ENCODE measurements at regions not wholly inside any gene's neighbourhood (a gene's known extent, or its start where the extent isn't known, plus 50 kb on each side); places are given as distances from the start of the nearest gene placed in this dataset.

- no peak overlapping the region for H3K4me2 ChIP-seq (ENCODE audit: low read depth, low read length)
- no peaks in the 10 kb centered on the region for H3K4me1 ChIP-seq (ENCODE audit: low read length)
- no peaks in the 10 kb centered on the region for H3K9me3 ChIP-seq (replicated peaks; ENCODE audit: insufficient read depth, low read length)
- H3K9me2 ChIP-seq (replicated peaks; ENCODE audit: insufficient read depth, low read length): no peaks in the 10 kb centered on the region
- DNase-seq: no peak
- H3F3A ChIP-seq (ENCODE audit: insufficient read depth, low read length): no peaks in the 10 kb centered on the region
- H3K9ac ChIP-seq (ENCODE audit: low read length): no peak overlapping the region
- H3K27me3 ChIP-seq (replicated peaks; ENCODE audit: insufficient read depth, low read length): no peaks in the 10 kb centered on the region
- H4K20me1 ChIP-seq (ENCODE audit: insufficient read depth, low read length): no peaks in the 10 kb centered on the region
- no peaks in the 10 kb centered on the region for H3K36me3 ChIP-seq (replicated peaks; ENCODE audit: insufficient read depth, low read length)
- no peak overlapping the region for H3K4me3 ChIP-seq (ENCODE audit: low read length)
- H3K27ac ChIP-seq (ENCODE audit: low read length): no peak overlapping the region
- TF ChIP-seq, protein P1, sequence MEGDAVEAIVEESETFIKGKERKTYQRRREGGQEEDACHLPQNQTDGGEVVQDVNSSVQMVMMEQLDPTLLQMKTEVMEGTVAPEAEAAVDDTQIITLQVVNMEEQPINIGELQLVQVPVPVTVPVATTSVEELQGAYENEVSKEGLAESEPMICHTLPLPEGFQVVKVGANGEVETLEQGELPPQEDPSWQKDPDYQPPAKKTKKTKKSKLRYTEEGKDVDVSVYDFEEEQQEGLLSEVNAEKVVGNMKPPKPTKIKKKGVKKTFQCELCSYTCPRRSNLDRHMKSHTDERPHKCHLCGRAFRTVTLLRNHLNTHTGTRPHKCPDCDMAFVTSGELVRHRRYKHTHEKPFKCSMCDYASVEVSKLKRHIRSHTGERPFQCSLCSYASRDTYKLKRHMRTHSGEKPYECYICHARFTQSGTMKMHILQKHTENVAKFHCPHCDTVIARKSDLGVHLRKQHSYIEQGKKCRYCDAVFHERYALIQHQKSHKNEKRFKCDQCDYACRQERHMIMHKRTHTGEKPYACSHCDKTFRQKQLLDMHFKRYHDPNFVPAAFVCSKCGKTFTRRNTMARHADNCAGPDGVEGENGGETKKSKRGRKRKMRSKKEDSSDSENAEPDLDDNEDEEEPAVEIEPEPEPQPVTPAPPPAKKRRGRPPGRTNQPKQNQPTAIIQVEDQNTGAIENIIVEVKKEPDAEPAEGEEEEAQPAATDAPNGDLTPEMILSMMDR (IDR thresholded peaks at IDR 0.05; ENCODE audit: low read length): no peak
- TF ChIP-seq EZH2 (optimal IDR thresholded peaks at IDR 0.05; ENCODE audit: low read depth, low read length) (no peak), EZH2phosphoT487 (IDR thresholded peaks at IDR 0.05; ENCODE audit: low read length) (no peak)
- H3K79me2 ChIP-seq (ENCODE audit: low read length): no peaks in the 10 kb centered on the region
- H2AFZ ChIP-seq (ENCODE audit: low read length): no peak overlapping the region
Measured at GRCh38 chr2:15704086-15704787, 112.6 kb downstream of the DDX1 start.

DNA sequence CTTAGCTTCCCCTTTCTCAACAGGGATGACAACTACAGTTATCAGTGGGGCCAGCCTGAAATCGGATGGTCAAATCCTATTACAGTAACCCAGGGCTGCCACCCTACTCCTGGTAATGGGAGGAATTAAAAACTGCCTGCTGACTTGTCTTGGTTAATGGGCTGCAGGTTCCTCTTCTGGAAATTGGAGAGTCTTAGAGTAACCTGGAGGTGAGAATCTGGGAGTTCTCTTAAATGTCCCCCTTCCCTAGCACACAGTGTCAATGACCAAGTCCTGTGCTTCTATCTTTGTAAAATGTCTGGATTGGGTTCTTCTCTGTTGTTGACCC, 113.1 kb downstream of the DDX1 start:
- no peak overlapping the region for H3K9ac ChIP-seq (ENCODE audit: low read length)

GRCh38 chr2:15705310-15705709, 113.6 kb downstream of the DDX1 start:
- Histone ChIP-seq H3K4me3 (ENCODE audit: low read length) (no peak overlapping the region), H3K27ac (ENCODE audit: low read length) (no peak overlapping the region), H3K79me2 (ENCODE audit: low read length) (no peaks in the 10 kb centered on the region), H3F3A (ENCODE audit: insufficient read depth, low read length) (no peaks in the 10 kb centered on the region), H3K27me3 (replicated peaks; ENCODE audit: insufficient read depth, low read length) (no peaks in the 10 kb centered on the region), H2AFZ (ENCODE audit: low read length) (no peak overlapping the region), H4K20me1 (ENCODE audit: insufficient read depth, low read length) (no peaks in the 10 kb centered on the region), H3K36me3 (replicated peaks; ENCODE audit: insufficient read depth, low read length) (no peaks in the 10 kb centered on the region), H3K4me1 (ENCODE audit: low read length) (no peaks in the 10 kb centered on the region), H3K9me3 (replicated peaks; ENCODE audit: insufficient read depth, low read length) (no peaks in the 10 kb centered on the region), H3K4me2 (ENCODE audit: low read depth, low read length) (no peak overlapping the region), H3K9ac (ENCODE audit: low read length) (no peak overlapping the region), H3K9me2 (replicated peaks; ENCODE audit: insufficient read depth, low read length) (no peaks in the 10 kb centered on the region)
- TF ChIP-seq EZH2 (optimal IDR thresholded peaks at IDR 0.05; ENCODE audit: low read depth, low read length): no peak
- TF ChIP-seq, protein P1 (IDR thresholded peaks at IDR 0.05; ENCODE audit: low read length): no peak
- TF ChIP-seq EZH2phosphoT487 (IDR thresholded peaks at IDR 0.05; ENCODE audit: low read length): no peak
- no peak for DNase-seq

More for the DNA sequence above, 113.1 kb downstream of the DDX1 start:
- Histone ChIP-seq H3K4me1 (ENCODE audit: low read length) (no peaks in the 10 kb centered on the region), H3K4me2 (ENCODE audit: low read depth, low read length) (no peak overlapping the region), H3K9me3 (replicated peaks; ENCODE audit: insufficient read depth, low read length) (no peaks in the 10 kb centered on the region), H3K27me3 (replicated peaks; ENCODE audit: insufficient read depth, low read length) (no peaks in the 10 kb centered on the region), H3K27ac (ENCODE audit: low read length) (no peak overlapping the region), H3F3A (ENCODE audit: insufficient read depth, low read length) (no peaks in the 10 kb centered on the region), H3K36me3 (replicated peaks; ENCODE audit: insufficient read depth, low read length) (no peaks in the 10 kb centered on the region), H3K79me2 (ENCODE audit: low read length) (no peaks in the 10 kb centered on the region), H3K9me2 (replicated peaks; ENCODE audit: insufficient read depth, low read length) (no peaks in the 10 kb centered on the region), H4K20me1 (ENCODE audit: insufficient read depth, low read length) (no peaks in the 10 kb centered on the region), H2AFZ (ENCODE audit: low read length) (no peak overlapping the region), H3K4me3 (ENCODE audit: low read length) (no peak overlapping the region)
- no peak for DNase-seq
- TF ChIP-seq, protein P1 (IDR thresholded peaks at IDR 0.05; ENCODE audit: low read length): no peak
- TF ChIP-seq EZH2 (optimal IDR thresholded peaks at IDR 0.05; ENCODE audit: low read depth, low read length) (no peak), EZH2phosphoT487 (IDR thresholded peaks at IDR 0.05; ENCODE audit: low read length) (no peak)
